HTR-8/SVneo (cell line): ENCODE measurements at regions not wholly inside any gene's neighbourhood (a gene's known extent, or its start where the extent isn't known, plus 50 kb on each side); places are given as distances from the start of the nearest gene placed in this dataset.

ENCODE experiments used
- DNase-seq: peaks from one replicate; pipeline ENCODE4 v3.0.0; 2011; ENCODE audit warnings: low spot score, mixed read lengths; ENCODE audit not compliant: insufficient read length
- FAIRE-seq: peaks from 2 replicates; lab custom pipeline; 2011; peaks lifted over from hg19 to GRCh38; lab: Jason Lieb, UNC

DNA sequence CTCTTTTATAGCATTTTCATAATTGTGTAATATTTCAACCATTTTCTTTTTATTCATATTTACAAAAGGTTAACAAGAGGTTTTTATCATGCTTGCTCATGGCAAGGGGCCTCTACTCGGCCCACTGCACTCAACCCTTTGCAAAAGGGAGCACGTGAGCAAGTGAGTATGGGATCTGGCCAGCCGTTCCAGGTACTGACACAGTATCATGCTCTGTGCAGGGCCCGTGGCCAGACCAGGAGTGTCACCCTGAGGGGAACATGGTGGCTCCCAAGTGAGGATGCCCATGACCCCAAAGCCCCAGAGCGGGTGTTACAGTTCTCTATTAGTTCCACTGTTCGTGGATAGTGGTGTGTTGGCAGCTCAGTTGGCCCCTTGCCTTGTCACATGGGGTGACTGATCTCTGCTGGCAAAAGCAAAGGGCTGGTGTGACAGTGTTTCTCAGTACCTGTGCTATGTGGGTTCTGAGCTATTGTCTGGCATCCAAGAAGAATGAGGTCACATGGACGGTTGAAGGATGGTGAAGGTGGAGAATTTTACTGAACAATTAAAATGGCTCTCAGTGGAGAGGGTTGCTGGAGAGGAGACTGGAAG is 777.2 kb upstream of the ADAMTS5 start:
- FAIRE-seq (no peak), DNase-seq (no peak)

DNA sequence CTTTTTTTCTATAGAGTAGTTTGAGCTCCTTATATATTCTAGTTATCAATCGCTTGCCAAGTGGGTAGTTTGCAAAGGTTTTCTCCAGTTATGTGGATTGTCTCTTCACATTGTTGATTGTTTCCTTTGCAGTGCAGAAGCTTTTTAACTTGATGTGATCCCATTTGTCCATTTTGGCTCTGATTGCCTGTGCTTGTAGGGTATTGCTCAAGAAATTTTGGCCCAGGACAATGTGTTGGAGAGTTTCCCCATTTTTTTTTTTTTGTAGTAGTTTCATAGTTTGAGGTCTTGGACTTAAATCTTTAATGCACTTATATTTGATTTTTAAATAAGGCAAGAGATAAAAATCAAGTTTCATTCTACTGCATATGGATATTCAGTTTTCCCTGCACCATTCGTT is 774.8 kb upstream of the ADAMTS5 start:
- DNase-seq (no peak), FAIRE-seq (no peak)

DNA sequence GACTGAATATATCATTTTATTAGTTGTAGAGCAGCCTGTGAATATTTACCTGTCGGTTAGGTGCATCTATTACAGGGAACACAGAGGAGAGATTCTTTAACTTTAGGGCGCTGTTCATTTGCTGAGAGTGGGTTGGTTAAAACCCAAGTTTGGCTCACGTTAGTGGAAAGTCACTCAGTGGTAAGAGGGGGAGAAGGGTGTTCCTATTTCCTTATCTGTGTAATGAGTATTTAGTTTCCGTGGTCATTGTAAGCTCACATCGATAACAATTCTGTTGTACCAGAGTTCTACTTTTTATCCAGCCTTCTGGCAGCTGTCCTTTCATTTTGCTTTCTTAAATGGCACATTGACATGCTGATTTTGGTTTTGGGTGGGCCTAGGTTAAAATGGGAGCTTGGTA is 773.2 kb upstream of the ADAMTS5 start:
- DNase-seq (no peak), FAIRE-seq (no peak)

DNA sequence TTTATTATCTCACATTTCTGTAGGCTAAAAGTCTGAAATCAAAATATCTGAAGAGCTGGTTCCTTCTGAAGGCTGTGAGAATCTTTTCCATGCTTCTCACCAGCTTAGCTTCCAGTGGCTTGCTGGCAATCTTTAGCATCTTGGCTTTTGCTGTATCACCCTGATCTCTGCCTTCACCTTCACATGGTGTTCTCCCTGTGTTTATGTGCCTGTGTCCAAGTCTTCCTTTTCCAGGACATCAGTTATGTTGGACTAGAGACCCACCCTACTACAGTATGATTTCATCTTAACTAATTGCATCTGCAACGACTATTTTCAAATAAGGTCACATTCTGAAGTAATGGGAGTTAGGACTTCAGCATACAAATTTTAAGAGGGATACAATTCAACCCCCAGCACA is 772.3 kb upstream of the ADAMTS5 start:
- DNase-seq = no peak
- no peak for FAIRE-seq

DNA sequence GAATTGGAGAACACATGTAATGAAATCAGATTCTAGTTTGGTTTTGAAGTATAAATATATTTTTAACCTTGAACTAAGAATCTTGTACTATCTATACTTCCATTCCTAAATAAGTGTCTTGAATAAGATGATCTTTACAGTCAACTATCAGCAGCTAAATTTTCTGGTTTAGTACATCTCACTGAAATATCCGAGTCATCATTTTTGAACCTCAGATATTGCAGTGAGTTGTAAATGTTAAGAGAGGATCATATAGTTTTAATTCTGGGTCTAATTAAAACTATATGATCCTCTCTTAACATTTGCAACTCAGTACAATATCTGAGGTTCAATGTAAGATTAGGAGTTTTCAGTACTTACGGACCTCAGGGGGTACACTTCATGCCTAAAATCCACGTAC is 768.8 kb upstream of the ADAMTS5 start:
- no peak for DNase-seq
- FAIRE-seq = no peak

DNA sequence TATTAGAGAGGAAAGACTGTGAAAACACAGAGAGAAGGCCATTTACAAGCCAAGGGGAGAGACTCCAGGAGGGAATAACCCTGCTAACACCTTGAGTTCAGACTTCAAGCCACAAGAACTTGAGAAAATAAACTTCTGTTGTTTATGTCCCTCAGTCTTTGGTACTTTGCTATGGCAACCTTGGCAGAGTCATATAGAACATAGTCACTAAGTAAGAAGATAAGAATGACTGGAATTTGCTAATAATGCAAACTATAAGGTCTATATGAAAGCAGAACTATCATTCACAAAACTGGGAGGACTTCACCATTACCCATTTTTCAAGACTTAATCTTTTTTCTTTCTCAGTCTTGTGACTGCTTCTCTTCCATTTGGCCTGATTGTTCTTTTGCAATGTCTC is 767.3 kb upstream of the ADAMTS5 start:
- FAIRE-seq = no peak

DNA sequence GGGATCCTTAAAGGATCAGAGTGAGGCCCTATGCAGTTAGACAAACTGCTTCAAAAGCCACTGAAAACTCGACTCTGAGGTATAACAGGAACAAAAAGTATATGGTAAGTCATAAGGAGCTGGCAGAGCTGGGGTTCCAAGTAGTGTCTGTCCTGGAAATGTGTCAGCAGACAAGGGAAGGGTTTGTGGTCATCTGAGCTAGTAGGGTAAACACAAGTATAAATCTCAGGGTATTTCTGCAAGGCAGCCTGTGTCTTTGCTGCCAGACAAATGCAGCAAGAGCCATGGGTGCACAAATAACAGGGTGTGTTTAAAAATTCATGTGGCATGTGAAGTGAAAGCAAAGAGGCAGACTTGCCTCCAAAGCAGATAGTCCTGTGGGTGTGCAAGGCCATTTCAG is 759.0 kb upstream of the ADAMTS5 start:
- no peak for DNase-seq
- FAIRE-seq = no peak

More for the DNA sequence above, 767.3 kb upstream of the ADAMTS5 start:
- no peak for DNase-seq

DNA sequence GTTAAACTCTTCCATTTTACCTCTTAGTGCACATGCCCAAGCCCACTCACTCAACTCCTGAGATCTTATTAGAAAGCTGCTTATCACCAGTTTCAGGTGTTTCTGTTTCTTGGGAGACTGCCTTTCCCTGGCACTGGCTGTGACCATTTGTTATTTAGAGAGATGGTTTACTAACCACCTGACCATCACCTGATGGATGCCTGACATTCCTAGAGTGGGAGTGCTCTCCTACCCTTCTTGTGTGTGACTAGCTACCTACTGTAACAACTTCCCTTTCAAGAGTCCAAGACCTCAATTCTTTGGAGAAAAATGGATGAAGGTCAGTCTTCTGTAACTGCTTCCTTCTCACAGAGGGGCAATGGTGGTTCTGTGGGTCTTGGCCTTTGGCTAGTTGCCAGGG is 755.2 kb upstream of the ADAMTS5 start:
- DNase-seq = no peak
- FAIRE-seq = no peak

DNA sequence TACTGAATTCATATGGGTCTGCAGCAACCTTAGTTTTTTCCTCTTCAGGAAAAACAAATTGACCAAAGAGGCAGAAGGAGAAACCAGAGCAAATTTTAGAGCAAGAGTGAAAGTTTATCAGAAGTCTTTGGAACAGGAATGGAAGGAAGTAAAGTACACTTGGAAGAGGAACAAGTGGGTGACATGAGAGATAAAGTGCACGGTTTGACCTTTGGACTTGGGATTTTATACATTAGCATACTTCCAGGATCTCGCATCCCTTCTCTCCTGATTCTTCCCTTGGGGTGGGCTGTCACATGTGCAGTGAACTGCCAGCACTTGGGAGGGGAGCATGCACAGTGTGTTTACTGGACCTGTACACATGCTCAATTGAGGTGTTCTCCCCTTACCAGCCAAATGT is 754.8 kb upstream of the ADAMTS5 start:
- FAIRE-seq (no peak), DNase-seq (no peak)

DNA sequence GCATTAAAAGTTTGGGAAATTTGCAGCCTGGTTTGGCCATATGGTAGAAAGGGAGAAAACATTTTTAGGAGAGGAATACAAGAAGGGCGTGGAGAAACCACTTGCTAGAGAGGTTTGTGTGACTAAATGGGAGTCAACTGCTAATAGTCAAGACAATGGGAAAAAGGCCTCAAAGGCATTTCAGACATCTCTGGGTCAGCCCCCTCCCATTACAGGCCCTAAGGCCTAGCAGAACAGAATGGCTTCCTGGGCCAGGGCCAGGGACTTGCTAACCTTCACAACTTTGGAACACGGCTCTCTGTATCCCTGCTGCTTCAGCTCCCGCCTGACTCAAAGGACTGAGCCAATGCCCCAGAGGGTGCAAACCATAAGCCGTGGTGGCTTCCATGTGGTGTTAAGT is 752.3 kb upstream of the ADAMTS5 start:
- DNase-seq (no peak), FAIRE-seq (no peak)

DNA sequence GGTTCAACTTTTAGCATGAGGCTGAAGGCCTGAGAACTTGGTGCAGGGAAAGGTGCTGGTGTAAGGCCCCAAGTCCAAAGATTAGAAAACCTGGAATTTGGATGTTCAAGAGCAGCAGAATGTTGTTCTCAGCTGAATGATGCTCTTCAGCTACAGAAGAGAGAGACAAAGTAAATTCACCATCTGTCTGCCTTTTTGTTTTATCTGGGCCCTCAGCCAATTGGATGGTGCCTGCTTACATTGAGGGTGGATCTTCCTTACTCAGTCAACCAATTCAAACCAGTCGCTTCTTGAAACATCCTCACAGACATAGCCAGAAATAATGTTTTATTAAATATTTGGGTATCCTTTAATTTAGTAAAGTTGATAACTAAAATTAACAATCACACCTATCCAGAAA is 748.2 kb upstream of the ADAMTS5 start:
- no peak for FAIRE-seq
- DNase-seq = no peak

DNA sequence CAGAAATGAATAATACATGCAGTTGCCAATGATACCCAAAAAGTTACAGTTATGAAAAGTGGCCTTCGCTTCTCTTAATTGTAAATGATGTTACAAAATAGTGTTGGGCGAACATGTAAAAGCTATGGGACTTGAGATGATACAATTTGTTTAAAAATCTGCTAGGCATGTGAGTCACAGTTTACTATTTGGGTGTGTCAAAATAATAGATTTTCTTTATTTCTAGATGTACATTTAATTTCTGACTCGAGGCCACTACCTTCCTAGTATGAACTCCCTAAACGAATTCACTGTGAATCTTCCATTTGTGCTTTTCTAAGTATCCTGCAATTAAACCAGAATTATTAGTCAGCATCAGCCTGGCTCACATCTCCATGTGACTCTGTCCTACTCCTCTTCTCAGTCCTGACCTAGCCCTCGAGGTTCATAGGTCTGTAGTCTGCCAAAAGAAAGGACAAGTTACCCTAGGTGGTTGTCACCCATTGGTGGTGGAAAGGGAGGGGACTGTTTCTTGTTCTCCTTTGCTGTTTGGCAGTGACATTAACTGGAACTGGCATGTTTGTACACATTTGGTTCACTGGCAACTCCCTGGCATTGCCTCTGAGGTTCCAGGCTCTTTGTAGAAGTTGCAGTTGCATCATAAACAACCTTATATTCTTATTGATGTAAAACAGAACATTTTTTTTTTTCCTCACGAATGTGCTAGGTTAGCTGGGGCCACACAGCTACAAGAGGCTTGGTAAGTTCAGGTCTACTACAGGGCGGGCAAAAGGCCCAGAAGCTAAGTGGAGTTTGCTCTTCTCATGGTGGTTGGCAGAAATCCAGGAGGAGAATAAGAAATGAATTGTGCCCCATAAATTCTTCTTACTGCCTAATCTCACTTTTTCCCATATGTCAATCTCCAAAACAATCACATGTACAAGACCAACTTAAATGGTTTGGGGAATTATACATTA is 746.5 kb upstream of the ADAMTS5 start:
- peak; percentile 26 for FAIRE-seq
- DNase-seq = no peak

DNA sequence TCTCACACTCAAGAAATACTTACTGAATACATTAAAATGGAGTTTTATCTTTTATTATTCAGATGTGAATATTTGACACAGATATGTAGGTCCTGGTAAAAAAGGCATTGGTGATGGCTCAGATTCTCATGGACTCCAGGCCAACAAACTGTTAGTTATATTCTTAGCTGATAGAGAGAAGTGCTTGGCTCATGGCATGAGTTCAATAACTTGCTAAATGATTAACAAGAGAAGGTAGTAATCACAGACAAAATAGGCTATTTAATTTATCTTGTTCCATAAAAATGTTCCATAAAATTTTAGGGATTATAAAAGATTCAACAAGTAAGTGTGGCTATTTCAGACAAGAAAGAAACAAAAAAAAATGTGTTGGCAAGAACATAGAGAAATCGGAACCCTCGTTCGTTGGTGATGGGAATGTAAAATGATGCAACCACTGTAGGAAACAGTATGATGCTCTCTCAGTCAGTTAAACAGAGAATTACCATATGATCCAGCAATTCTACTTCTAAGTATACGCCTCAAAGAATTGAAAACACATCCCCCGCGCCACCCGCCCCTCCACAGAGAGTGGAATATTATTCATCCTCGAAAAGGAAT is 737.8 kb upstream of the ADAMTS5 start:
- FAIRE-seq (no peak), DNase-seq (no peak)

DNA sequence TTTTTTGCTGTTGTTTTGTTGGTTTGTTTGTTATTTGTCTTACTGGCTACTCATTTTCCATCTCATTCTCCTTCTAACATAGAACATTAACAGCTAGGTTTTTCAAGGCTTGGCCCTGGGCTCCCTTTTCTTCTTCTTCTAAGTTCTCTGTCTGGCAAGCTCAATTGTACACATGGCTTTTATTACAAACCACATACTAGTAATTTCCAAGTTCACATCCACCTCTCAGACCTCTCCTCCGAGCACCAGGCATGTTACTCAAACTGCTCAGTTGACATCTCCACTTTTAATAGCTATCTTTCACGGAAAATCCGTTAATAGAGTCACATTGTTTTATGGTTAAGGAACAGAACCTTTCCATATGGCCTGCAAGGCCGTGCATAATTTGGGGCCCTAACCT is 736.9 kb upstream of the ADAMTS5 start:
- no peak for FAIRE-seq

DNA sequence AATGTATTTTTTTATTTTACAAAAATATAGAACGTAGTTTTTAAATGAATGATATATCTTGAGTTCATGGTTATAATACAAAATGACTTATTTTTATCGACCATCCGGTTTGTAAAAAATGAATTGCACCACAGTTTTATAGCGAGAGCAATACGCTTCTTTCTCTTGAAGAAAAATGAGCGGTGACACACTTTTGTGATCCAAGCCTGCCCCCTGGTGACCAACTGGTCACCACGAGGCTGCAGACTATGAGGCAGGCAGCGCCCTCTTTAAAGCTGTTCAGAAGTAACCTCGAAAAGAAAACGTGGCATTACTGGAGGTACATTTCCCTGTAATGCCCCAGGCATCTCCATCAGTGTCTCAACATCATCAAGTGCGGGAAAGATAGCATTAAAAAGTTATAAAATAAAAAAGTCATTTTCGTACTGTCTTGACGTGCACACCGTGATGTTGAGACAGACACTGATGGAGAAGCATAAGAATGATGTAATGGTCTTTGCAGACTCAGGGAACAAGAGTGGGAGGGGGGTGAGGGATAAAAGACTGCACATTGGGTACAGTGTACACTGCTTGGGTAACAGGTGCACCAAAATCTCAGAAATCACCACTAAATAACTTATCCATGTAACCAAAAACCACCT is 734.2 kb upstream of the ADAMTS5 start:
- DNase-seq (peak; percentile 59), FAIRE-seq (peak; percentile 96)

More for the DNA sequence above, 736.9 kb upstream of the ADAMTS5 start:
- DNase-seq = no peak

DNA sequence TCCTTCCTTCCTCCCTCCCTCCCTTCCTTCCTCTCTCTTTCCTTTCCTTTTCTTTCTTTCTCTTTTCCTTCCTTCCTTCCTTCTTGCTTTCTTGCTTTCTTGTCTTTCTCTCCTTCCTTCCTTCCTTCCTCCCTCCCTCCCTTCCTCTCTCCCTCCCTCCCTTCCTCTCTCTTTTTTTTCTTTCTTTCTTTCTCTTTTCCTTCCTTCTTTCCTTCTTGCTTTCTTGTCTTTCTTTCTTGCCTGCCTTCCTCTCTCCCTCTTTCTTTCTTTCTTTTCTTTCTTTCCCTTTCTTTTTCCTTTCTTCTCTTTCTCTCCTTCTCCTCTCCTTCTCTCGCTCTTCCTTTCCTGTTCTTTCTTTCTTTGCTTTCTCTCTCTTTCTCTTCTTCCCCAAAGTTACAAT is 728.4 kb upstream of the ADAMTS5 start:
- FAIRE-seq (no peak), DNase-seq (no peak)

DNA sequence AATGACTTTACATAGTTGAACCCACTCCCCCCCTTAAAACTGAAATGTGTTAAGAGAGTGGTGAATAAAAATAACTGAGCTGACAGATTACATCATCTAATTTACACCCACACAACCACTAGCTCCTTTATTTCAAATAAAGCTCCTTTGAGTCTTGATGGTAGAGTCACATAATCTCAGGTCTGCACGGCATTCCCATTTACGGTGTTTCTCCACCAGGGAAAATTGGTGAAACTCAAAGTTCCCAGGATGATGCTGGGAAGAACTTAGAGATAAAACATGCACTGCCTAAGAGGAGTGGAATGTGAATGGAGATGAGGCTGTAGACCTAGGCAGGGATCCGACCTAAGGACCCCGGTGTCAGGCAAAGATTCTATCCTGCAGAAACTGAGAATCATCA is 727.8 kb upstream of the ADAMTS5 start:
- FAIRE-seq (no peak), DNase-seq (no peak)

DNA sequence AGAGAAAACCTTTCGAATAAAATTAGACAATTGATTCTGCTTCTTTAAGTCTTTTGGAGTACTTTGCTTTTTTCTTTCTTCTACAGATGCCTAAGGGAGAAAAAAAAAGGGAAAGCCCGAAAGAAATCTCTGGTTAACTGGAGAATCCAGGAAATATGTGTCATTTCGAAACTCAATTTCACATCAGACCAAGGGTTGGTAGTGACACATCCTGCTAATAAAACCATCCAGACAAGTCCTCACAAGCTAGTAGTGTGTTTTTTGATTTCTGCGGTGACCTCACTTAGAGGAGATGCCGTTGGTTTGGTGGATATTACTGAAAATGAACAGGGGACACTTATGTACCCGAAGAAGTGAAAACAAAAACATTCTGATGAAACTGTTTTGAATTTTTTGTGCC is 726.5 kb upstream of the ADAMTS5 start:
- FAIRE-seq (peak; percentile 62), DNase-seq (peak; percentile 51)

DNA sequence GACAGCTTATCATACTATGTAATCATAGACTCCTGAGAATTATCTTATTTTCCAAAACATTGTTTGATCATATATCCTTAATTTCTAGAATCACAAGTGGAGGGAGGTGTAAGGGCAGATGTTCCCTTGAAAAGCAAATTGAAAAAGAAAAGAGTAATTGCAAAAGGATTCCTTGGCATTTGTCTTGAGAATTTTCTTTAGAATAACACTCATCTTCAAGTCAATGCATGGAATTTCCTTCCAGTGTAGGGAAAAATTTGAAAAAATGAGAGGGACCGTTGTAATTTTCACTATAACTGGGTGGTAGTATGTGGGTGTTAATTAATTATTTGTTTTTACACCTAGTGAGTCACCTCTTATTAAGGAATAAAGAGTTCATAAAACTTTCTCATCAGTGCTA is 724.6 kb upstream of the ADAMTS5 start:
- DNase-seq (no peak), FAIRE-seq (no peak)

DNA sequence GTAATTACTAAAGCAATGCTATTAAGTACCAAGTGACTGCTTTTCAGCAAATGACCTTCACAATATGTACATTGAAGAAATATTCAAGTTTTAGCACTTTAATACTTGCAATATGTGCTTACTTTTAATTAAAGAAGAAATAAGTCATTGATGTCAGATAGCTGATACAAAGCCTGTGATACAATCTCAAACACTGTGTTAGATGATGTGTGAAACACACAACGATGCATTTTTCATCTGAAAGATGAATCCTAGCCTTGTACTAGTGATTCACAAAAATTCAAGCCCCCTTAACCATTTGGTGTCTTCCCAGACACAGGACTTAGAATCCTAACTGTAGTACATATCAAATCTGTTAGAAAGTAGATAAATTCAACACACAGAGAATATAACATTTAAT is 724.1 kb upstream of the ADAMTS5 start:
- FAIRE-seq = no peak
- DNase-seq = no peak

DNA sequence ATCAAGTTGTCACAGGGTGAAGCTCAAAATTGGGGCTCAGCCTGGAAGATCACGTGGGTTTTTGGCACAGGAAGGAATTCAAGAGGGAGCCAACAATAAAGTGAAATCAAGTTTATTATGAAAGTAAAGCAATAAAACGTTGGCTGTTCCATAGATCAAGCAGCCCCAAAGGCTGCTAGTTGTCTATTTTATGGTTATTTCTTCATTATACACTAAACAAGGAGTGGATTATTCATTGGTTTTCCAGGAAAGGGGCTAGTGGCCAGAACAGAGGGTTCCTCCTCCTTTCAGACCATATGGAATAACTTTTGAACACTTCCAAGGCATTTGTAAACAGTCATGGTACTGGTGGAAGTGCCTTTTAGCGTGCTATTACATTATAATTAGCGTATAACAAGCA is 723.5 kb upstream of the ADAMTS5 start:
- DNase-seq (no peak), FAIRE-seq (no peak)
